DMS 273 (cell line): ENCODE measurements at regions not wholly inside any gene's neighbourhood (a gene's known extent, or its start where the extent isn't known, plus 50 kb on each side); places are given as distances from the start of the nearest gene placed in this dataset.
"Not testable (repeated sequence)": the region's sequence is repeated elsewhere in the genome, so short reads cannot be mapped to it uniquely, and the experiment has no call there.

ENCODE experiments used
- DNase-seq: peaks from one replicate; lab custom pipeline; 2025; ENCODE audit not compliant: unreplicated experiment; lab: John Stamatoyannopoulos, UW

DNA sequence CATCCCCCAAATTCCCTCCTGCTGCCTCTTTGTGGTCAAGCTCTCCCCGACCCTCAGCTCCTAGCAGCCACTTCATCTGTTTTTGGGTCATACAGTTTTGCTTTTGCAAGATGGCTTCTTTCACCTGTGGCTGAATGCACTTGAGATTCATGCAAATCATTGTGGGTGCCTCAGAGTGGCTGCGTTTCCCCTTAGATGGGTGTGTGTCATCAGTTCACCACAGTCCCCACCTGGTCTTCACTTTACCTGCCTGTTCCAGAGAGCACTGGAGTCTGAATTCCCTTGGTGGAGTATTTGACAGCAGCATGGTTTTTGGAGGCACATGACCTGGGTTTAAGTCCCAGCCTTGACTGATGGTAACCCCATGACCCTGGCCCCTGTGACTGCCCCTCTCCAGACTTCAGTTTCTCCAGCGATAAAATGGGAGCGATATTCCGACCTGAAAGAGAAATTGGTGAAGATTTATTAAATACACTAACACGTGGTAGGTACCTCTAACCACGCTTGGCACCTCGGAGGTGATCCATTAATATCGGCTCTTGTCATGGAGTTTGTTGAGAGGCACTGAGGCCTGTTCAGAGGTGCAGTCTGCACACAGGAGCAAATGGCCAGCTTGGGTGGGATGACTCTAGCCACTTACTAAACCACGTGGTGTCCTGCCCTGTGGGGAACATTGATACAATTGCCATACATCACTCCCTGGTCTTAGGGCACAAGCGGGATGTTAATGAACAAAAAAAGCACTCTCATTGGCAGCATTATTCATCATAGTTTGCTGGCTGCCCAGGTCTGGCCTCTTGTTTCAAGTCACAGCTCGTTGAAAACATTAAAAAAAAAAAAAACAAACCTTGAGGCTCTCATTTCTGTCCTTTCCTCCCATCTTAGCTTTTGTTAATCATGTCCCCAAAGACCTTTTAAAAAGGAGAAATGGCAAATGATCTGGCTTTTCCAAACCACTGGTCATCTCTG, 167.2 kb upstream of the KCNG1 start:
- no peak for DNase-seq

DNA sequence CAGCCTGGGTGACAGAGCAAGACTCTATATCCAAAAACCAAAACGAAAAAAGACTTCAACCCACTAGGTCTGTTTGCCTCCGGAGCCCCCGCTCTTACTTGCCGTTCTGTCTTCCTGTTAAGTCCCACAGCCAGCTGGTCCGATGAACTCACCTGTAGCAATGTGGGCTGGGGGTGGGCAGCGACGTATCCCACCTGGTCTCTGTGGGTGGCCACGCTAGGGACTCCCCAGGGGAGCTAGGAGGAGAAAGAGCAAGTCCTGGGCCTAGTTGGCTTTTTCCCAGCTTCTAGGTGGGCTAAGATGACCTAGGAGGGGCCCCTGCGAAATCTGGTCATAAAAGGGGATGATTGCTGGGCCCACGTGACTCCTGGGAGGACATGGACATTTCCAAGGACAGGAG, 166.0 kb upstream of the KCNG1 start:
- DNase-seq = no peak

DNA sequence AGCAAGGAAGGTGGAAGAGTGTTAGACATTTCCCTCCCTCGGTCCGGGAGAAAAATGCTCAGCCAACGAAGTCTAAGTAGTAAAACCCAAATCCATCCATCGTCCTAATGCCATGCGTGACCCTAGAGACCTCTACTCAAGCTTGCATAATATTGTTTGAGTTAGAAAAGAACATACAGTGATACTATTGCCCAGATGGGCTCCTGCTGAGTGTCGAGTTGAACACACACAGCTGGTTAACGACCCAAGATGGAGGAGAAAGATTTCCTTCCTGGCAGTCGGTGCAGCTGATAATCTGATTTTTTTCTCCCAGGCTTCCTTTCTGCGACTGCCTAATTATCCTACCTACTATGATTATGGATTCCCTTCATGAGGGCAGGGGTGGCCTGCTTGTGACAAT, 164.4 kb upstream of the KCNG1 start:
- DNase-seq = peak; percentile 28

DNA sequence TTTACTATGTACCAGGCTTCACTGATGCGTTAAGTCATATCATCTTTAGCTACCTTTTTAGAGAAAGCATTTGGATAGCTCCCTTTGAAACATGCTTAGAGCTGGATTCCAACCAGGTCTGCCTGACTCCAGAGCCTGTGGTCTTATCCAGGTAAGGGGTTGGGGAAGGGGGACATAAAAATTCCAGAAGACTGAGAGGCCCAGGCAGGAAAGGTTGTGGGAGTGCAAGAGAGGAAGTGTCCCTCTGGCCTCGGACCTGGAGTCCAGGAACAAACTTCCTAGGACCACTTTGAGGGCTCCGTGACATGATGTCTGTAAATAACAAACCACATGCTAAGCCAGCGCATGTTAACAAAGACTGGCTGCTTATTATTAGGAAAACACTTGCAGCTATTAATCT, 163.0 kb upstream of the KCNG1 start:
- no peak for DNase-seq

DNA sequence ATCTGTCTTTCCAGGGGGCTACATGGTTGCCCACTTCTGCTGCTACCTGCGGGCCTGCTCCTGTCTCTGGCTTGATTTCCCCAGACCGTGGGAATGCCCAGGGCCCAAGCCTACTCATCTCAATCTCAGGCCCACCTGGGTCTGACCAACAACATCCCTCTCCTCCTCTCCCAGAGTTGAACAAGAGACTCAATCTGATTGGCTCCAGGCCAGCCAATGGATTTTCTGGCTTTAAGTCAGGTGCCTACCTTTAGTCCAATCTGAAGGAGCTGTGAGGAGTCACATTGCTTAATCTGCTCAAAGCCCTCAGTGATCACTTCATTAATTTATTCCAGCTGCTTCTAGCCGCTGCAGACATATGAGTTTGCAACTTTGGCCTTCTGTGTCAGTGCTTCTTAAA, 162.4 kb upstream of the KCNG1 start:
- DNase-seq = peak; percentile 46

DNA sequence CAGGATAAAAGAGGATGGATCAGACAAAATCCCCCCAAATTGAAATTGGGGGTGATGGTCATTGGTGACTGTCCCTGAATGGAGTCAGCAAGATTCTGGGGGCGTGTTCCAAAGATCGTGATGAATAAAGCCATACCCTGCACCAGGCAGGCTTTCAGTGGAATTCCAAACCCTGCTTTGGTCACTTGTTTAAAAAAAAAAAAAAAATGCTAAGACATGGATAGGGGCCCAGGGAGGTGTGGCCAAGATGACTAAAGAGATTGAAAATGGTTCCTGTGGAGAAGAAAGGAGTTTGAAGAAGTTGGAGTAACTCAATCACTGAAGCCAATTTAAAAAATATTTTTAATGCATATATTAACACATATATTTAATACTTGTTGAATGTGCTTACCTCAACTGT, 161.4 kb upstream of the KCNG1 start:
- DNase-seq = no peak

DNA sequence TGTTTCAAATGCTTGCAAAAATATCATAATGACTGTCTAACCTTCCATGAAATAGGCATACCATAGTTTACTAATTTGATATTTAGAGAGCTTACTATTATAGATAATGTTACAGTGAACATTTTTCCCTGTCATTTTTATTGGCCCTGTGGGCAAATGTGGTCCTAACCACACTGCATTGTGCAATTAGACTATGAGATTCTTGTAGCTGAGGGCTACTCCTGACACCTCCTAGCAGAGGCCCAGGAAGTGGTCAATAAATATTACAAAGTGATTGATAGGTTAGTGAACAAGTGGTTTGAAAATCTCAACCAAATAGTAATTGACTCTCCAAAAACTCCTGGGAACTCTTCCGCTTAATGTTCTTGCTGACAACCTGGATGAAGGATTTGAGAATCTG, 160.5 kb upstream of the KCNG1 start:
- DNase-seq = no peak

DNA sequence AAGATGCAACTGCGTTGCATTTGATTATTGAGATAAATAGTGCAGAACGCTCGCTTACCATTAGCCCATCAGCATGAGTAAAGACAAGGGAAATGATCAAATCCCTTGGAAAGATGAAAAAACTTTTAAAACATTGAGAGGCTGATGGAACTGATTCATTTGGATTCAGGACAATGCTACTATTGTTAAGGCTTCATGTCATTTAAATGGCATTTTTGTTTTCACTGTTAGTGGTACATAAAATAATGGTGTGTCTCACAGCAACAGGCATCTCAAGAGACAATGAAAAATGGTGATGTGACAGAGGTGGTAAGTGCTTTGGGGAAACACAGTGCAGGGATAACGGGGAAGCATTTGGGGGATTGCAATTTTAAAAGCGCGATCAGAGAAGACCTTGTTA, 159.7 kb upstream of the KCNG1 start:
- no peak for DNase-seq

DNA sequence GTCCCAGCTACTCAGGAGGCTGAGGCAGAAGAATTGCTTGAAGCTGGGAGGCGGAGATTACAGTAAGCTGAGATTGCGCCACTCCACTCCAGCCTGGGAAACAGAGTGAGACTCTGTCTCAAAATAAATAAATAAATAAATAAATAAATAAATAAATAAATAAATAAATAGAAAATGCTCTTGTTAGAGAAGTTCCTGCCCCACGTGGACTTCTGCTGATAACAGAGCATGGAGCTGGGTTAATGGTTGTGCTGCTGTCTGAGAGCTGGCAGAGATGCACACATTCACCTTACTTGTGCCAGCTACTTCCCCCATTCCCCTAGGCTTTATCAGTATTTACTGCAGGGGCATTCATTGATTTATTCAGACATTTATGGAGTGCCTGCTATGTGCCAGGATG, 155.2 kb upstream of the KCNG1 start:
- DNase-seq = no peak

DNA sequence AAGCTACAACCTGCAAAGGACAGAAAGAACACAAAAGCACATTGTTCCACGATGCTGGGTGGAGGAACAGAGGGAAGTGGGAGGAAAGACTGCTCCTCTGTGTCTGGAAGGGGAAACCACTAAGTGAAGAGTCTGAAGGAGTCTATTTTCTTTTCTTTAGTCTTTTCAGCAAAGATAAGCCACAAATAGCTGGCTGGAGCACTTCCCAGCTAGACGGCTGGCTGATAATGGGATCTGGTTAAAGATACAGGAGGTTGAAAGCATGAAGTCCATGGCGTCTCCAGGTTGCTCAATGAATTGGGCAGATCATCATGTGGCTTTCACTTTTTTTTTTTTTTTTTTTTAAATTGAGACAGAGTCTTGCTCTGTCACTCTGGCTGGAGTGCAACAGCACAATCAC, 154.0 kb upstream of the KCNG1 start:
- no peak for DNase-seq

DNA sequence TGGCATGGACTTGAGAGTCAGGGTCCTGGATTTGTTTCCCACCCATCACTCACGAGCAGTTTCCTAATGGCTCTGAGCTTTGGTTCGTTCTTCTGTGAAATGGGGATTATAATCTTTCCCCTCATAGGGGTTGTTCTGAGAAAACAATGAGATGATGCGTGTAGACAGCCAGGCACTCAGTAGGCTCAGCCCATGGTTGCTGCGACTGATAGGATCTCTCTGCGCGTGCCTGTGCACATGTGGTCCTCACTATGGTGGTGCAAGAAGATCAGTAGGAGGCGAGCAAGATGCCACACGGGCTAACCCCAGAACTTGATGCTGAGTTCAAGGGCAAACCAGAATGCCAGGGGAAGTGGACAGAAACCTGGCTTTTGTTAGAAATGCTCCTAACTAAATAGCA, 153.5 kb upstream of the KCNG1 start:
- no peak for DNase-seq

DNA sequence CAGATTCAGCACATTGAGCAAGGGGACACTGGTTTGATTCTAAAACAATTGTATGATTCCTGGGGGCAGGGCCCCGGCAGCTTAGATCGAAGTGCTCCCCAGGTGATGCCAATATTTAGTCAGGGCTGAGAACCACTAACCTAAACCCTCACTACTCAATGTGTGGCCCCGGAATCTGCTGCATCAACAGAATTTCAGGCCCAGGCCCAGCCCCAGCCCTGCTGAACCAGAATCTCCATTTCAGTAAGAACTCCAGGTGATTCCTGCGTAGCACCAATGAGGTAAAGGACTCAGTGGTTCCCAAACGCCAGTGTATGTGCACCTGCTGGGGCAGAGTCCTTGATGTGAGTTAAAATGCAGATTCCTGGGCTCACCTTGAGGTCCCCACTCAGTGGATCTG, 152.8 kb upstream of the KCNG1 start:
- no peak for DNase-seq

DNA sequence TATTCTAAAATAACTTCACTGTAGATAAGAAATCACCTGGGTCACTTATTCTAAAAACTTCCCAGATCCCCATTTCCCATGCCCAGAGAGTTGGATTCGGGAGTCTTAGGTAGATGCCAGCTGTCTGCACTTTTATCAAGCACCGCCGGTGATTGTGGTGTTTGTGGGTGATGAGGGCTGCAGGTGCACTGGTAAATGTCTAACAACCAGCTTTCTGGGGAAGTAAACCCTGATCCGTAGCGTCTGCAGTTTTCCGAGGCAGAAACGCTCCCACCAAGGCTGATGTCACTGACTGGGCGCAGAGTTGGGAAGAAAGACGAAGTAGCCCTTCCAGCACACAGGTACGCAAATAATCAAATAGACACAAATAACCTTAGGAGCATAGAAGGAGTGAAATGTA, 152.2 kb upstream of the KCNG1 start:
- DNase-seq = no peak

DNA sequence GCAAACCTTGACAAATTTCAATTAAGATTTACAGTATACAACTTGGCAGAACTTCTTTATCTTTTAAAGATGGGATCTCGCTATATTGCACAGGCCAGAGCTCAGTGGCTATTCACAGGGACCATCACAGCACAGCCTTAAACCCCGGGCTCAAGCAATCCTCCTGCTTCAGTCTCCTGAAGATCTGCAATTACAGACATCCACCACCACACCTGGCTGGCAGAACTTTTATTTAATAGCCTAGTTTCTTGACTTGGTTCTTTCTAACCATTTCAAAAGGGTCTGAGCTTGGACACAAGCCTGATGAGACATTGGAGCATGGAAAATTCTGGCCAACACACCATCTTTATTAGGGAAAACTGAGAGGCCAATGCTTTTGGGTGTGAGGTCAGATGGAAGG, 151.6 kb upstream of the KCNG1 start:
- DNase-seq = no peak

DNA sequence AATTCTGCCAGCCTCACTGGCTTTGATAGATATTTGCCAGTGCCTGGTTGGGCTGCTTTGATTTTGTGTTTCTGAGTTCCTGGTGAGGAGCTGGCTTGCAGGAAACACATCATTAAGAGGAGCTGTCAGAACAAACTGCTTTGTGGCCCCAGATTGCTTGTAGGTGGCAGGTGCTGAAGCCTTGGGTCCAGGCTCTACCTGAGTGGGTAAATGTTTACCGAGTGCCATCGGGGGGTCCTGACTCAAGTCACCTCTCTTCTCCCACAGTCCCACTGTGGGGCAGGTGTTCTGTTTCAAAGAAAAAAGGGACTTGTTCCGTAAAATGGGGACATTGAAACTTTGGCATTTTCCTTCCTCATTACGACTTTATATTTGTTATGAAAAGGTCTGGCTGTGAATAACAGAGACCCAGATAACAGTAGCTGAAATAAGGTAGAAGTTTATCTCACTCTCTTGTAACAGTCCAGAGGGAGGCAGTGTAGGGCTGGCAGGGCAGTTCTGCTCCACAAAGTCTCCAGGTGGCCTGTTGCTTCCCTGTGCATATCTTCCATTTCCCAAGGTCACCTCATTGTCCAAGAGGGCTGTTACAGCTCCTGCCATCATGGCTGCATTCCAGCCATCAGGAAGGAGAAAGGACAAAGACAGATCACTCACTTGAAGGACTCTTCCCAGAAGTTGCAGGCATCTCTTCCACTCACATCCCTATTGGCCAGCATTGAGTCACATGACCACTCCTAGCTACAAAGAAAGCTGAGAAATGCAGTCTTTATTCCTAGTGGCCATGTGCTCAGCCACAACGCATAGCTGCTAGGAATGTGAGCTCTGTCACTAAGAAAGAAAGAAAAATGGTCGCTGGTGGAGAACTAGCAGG, 149.9 kb upstream of the KCNG1 start:
- no peak for DNase-seq

DNA sequence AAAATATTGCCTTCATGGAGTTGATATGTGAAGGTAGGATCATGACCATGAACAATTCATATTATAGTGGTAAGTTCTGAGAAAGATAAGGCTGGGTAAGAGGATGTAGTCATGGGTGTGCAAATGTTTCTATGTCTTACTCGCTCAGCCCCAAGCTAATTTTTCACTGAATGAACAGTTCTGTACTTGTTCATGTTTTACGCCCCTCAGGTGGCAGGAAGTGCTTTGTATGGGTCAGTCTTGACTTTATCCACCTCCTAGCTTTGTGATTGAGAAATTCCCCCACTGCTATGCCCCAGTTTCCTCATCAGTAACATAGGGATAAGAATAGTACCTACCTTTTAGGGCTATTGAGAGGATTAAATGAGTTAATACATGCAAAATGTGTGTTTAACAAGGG, 148.2 kb upstream of the KCNG1 start:
- no peak for DNase-seq

DNA sequence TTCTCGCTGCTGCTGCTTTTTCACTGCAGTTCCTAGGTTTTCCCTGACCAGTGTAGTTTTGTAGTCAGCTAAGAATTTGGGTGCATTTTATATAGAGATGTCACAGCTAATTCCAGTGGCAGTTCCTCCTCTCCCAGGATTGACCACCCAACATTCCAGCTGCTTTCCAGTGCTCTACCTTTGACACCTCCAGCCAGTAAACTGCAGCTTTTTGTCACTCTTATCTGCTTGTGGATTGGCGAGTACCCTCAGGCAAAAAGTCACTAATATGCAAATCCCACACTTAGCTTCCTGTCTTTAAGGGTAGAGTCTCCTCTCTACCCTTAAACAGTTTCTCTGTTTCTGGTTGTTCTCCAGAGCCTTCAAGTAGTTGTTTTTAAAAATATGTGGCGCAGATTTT, 146.9 kb upstream of the KCNG1 start:
- no peak for DNase-seq

DNA sequence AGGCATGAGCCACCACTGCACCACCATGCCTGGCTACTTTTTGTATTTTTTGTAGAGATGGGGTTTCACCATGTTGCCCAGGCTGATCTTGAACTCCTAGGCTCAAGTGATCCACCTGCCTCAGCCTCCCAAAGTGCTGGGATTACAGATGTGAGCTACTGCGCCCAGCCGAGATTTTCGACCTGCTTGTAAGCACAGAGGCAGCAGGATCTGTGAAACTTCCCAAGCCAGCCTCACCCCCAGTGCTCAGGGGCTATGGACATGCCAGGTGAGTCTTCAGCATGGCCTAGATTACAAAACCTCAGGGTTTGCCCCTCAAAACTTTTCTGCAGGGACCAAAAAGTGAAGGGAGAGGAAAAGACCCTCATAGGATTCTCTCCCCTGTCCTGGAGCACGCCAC, 145.0 kb upstream of the KCNG1 start:
- DNase-seq = not testable (repeated sequence)

DNA sequence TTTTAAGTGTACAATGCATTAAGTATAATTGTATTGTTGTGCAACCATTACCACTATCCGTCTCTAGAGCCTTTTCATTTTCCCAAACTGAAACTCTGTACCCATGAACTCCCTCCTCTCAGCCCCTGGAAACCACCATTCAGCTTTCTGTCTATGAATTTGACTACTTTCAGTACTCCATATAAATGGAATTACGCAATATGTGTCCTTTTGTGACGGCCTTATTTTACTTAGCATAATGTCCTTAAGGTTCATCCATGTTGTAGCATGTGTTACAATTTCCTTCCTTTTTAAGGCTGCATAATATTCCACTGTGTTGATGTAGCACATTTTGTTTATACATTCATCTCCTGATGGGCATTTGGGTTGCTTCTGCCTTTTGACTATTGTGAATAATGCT, 143.6 kb upstream of the KCNG1 start:
- no peak for DNase-seq

DNA sequence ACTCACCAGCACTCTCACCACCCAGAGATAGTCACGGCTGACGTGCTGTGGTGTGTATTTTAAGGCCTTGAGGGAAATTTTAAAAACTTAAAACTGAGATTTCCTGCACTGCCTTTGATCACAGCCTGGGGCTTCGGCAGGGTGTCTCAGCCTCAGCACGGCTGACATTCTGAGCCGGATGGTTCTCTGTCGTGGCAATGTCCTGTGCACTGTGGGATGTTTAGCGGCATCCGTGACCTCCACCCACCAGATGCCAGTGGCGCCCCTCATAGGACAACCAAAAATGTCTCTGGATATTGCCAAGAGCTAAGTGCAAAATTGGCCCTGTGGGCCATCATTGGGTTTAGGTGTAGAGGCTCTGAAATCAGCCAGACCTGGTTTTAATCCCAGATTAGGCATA, 142.2 kb upstream of the KCNG1 start:
- no peak for DNase-seq

DNA sequence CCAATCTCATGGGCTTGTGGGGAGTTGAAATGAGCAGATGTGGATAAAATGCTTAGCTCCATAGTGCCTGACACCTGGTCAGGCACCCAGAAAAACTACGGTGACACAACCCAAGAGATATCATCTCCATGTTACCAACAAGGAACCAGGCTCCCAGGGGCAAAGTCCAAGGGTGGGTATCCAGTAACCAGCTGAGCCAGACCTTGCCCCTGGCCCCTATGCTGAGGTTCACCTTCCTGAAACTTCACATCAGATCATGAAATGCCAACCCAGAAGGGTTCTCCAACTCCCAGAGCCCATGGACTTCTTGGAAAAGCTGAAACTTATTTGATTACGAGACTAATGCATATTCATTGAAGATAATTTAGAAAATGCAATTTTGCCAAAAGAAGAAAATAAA, 141.8 kb upstream of the KCNG1 start:
- DNase-seq = no peak

DNA sequence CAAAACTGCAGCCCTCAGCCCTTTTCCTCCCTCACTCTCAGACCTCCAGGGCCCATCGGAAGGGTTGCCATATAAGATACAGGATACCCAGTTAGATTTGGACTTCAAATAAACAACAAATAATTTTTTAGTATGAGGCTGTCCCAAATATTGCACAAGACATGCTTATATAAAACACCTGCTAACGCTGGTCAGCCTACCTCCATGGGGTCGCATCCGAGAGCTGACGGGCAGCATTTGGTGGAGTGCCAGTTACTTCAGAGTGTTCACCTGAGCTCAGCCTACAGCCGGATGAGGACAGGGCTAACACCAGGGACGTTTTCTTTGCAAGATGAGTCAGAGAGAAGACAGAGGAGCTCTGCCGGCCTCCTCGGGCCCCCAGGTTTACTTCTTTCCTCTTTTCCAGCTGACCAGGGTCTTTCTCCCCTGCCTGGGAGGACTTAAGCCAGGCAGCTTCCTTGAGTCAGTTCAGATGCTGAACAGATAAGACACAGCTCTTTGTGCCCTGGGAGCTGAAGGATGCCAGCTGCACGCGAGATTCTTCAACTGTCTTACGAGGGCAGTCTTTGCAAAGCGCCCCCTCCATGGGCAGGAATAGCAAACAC, 141.2 kb upstream of the KCNG1 start:
- DNase-seq = no peak
